ENCODE measurements at regions not wholly inside any gene's neighbourhood (a gene's known extent, or its start where the extent isn't known, plus 50 kb on each side); places are given as distances from the start of the nearest gene placed in this dataset.
"Not testable (repeated sequence)": the region's sequence is repeated elsewhere in the genome, so short reads cannot be mapped to it uniquely, and the experiment has no call there.

GRCh38 chr3:187807086-187807862, 62.0 kb upstream of the BCL6 start:
- Histone ChIP-seq H3K27me3 (ENCODE audit: control insufficient read depth, insufficient read depth, low read length) (no peaks in the 10 kb centered on the region), H3K4me3 (ENCODE audit: low read length) (no peak overlapping the region), H3K36me3 (ENCODE audit: control insufficient read depth, low read depth, low read length) (no peaks in the 10 kb centered on the region), H3K27ac (ENCODE audit: low read length) (no peak overlapping the region), H3K9ac (ENCODE audit: low read length) (no peak overlapping the region), H3K4me1 (ENCODE audit: control insufficient read depth, low read depth, low read length) (peaks cover 12% of the 10 kb centered on the region), H3K9me3 (ENCODE audit: control insufficient read depth, low read depth, low read length) (no peaks in the 10 kb centered on the region)

- H3K4me3 ChIP-seq (ENCODE audit: low read length), result no peak overlapping the region
- peaks cover 12% of the 10 kb centered on the region for H3K4me1 ChIP-seq (ENCODE audit: control insufficient read depth, low read depth, low read length)
- no peaks in the 10 kb centered on the region for H3K36me3 ChIP-seq (ENCODE audit: control insufficient read depth, low read depth, low read length)
- no peak overlapping the region for H3K27ac ChIP-seq (ENCODE audit: low read length)
- no peaks in the 10 kb centered on the region for H3K9me3 ChIP-seq (ENCODE audit: control insufficient read depth, low read depth, low read length)
- H3K27me3 ChIP-seq (ENCODE audit: control insufficient read depth, insufficient read depth, low read length), result no peaks in the 10 kb centered on the region
- no peak overlapping the region for H3K9ac ChIP-seq (ENCODE audit: low read length)
Observed at GRCh38 chr3:187808527-187808895, 63.2 kb upstream of the BCL6 start.

DNA sequence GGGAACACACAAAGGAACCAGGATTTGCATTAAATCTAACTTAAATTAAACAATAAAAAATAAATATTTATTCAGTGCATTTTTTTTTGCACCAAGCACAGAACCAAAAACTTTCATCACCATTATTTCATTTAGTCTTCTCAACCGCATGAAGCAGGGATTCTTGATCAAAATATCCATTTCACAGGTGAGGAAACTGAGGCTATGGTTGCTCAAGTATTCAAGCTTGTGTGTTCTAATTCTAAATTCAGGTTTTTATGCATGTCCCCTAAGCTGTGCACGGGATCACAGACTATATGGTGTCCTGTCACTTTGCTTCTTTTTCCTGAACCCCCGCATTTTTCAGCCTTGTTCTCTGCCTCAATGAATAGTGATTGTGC, 64.3 kb upstream of the BCL6 start:
- Histone ChIP-seq H3K9ac (ENCODE audit: low read length) (no peak overlapping the region), H3K36me3 (ENCODE audit: control insufficient read depth, low read depth, low read length) (no peaks in the 10 kb centered on the region), H3K4me1 (ENCODE audit: control insufficient read depth, low read depth, low read length) (peaks cover 9% of the 10 kb centered on the region), H3K4me3 (ENCODE audit: low read length) (no peak overlapping the region), H3K27me3 (ENCODE audit: control insufficient read depth, insufficient read depth, low read length) (no peaks in the 10 kb centered on the region), H3K9me3 (ENCODE audit: control insufficient read depth, low read depth, low read length) (no peaks in the 10 kb centered on the region), H3K27ac (ENCODE audit: low read length) (no peak overlapping the region)

- H3K4me1 ChIP-seq (ENCODE audit: control insufficient read depth, low read depth, low read length), result peaks cover 7% of the 10 kb centered on the region
- H3K36me3 ChIP-seq (ENCODE audit: control insufficient read depth, low read depth, low read length), result no peaks in the 10 kb centered on the region
- no peaks in the 10 kb centered on the region for H3K27me3 ChIP-seq (ENCODE audit: control insufficient read depth, insufficient read depth, low read length)
- no peak overlapping the region for H3K9ac ChIP-seq (ENCODE audit: low read length)
- no peaks in the 10 kb centered on the region for H3K9me3 ChIP-seq (ENCODE audit: control insufficient read depth, low read depth, low read length)
- H3K4me3 ChIP-seq (ENCODE audit: low read length), result no peak overlapping the region
- no peak overlapping the region for H3K27ac ChIP-seq (ENCODE audit: low read length)
Observed at GRCh38 chr3:187810021-187810446, 64.8 kb upstream of the BCL6 start.

- H3K9me3 ChIP-seq (ENCODE audit: control insufficient read depth, low read depth, low read length), result no peaks in the 10 kb centered on the region
- H3K4me3 ChIP-seq (ENCODE audit: low read length), result no peak overlapping the region
- no peaks in the 10 kb centered on the region for H3K36me3 ChIP-seq (ENCODE audit: control insufficient read depth, low read depth, low read length)
- H3K4me1 ChIP-seq (ENCODE audit: control insufficient read depth, low read depth, low read length), result peaks cover 7% of the 10 kb centered on the region
- no peaks in the 10 kb centered on the region for H3K27me3 ChIP-seq (ENCODE audit: control insufficient read depth, insufficient read depth, low read length)
- no peak overlapping the region for H3K27ac ChIP-seq (ENCODE audit: low read length)
- H3K9ac ChIP-seq (ENCODE audit: low read length), result no peak overlapping the region
Observed at GRCh38 chr3:187811585-187812250, 66.5 kb upstream of the BCL6 start.

DNA sequence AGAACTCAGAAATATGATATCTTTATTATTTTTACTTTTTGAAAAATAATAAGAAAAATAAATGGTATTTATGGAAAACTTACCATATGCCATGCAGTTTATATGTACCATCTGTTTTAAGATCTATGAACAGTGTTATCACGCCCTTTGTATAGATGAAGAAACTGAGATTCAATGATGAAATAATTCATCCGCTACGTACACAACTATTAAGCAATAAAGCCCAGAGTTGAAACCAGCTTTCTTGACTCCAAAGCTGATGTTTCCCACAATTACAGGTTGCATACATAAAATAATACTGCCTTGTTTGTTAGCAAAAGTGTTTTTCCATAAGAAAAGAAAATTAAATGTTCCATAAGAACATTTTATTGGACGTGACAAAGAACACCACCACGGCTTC, 67.2 kb upstream of the BCL6 start:
- Histone ChIP-seq H3K4me1 (ENCODE audit: control insufficient read depth, low read depth, low read length) (peaks cover 7% of the 10 kb centered on the region), H3K27ac (ENCODE audit: low read length) (no peak overlapping the region), H3K4me3 (ENCODE audit: low read length) (no peak overlapping the region), H3K9ac (ENCODE audit: low read length) (no peak overlapping the region), H3K27me3 (ENCODE audit: control insufficient read depth, insufficient read depth, low read length) (no peaks in the 10 kb centered on the region), H3K9me3 (ENCODE audit: control insufficient read depth, low read depth, low read length) (no peaks in the 10 kb centered on the region), H3K36me3 (ENCODE audit: control insufficient read depth, low read depth, low read length) (no peaks in the 10 kb centered on the region)

DNA sequence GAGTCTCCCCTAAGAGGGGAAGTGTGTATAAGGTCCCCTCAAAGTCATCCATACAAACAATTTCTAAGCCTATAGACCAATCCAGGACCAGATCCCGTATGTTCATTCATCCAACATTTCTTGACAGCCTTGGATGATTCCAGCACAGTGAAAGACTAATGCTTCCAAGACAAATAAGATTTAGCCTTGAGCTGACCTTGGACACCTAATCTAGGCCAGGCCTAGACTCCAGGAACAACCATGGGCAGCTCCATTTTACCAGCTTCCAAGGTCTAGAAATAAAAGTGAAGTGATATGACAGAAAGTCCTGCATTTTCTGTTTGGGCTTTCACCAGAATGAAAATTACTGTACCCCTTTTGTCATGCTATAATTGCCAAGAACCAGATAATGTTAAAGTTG, 67.9 kb upstream of the BCL6 start:
- no peaks in the 10 kb centered on the region for H3K27me3 ChIP-seq (ENCODE audit: control insufficient read depth, insufficient read depth, low read length)
- peaks cover 7% of the 10 kb centered on the region for H3K4me1 ChIP-seq (ENCODE audit: control insufficient read depth, low read depth, low read length)
- no peaks in the 10 kb centered on the region for H3K36me3 ChIP-seq (ENCODE audit: control insufficient read depth, low read depth, low read length)
- no peak overlapping the region for H3K4me3 ChIP-seq (ENCODE audit: low read length)
- no peaks in the 10 kb centered on the region for H3K9me3 ChIP-seq (ENCODE audit: control insufficient read depth, low read depth, low read length)
- no peak overlapping the region for H3K9ac ChIP-seq (ENCODE audit: low read length)
- H3K27ac ChIP-seq (ENCODE audit: low read length), result no peak overlapping the region

- H3K4me1 ChIP-seq (ENCODE audit: control insufficient read depth, low read depth, low read length); H3K27me3 ChIP-seq (ENCODE audit: control insufficient read depth, insufficient read depth, low read length); H3K9me3 ChIP-seq (ENCODE audit: control insufficient read depth, low read depth, low read length); H3K27ac ChIP-seq (ENCODE audit: low read length); H3K4me3 ChIP-seq (ENCODE audit: low read length); H3K9ac ChIP-seq (ENCODE audit: low read length); H3K36me3 ChIP-seq (ENCODE audit: control insufficient read depth, low read depth, low read length): not testable (repeated sequence)
Observed at GRCh38 chr3:187817766-187818165, 72.5 kb upstream of the BCL6 start.

DNA sequence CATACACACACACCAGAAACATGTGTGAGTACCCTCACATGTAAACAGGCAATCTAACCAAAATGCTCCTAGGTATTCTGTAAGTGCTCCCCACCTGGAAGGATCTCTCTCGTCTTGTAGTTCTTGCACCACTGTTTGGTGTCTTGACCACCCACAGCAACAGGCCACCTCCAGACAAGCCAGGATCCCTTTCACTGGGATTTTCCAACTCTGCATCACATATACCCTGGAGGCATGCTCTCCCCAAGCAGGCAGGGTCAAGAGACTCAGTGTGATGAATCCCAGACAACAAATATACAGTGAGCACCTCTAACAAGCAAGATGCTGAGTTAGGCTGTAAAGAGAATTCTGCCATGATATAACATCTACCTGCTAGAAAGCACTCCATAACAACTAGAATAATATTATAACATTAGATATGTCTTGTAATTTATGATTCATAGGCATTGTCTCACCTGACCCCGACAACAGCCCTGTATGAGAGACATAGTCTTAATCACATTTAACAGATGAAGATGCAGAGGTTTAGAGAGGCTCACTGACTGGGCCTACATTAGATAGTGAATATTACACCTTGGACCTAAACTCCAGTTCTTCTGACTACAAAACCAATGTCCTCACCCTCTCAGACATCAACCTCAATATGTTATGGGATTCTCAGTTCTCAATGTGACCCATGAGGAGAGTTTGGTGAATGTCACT, 76.5 kb upstream of the BCL6 start:
- Histone ChIP-seq H3K4me1 (ENCODE audit: control insufficient read depth, low read depth, low read length) (no peaks in the 10 kb centered on the region), H3K4me3 (ENCODE audit: low read length) (no peak overlapping the region), H3K9ac (ENCODE audit: low read length) (no peak overlapping the region), H3K27ac (ENCODE audit: low read length) (no peak overlapping the region), H3K36me3 (ENCODE audit: control insufficient read depth, low read depth, low read length) (no peaks in the 10 kb centered on the region), H3K9me3 (ENCODE audit: control insufficient read depth, low read depth, low read length) (no peaks in the 10 kb centered on the region), H3K27me3 (ENCODE audit: control insufficient read depth, insufficient read depth, low read length) (no peaks in the 10 kb centered on the region)

DNA sequence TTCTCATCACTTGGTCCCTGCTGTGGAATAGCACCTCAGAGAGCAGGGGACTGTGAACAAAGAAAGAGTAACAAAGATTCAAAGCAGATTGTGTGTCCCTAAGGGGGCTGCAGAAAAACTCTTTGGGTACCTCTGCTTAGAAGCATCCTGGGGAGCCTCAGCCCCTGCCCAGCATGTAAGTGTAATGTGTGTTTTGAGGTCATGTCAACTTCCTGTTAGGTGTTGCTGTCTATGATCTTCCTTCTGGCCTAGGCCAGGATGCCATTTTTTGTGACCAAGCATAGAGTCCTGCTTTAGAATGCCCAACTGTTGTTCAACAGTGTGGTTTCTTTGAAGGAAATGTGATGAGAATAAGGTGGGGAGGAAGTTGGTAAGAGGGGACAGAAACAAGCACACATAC, 77.1 kb upstream of the BCL6 start:
- Histone ChIP-seq H3K9me3 (ENCODE audit: control insufficient read depth, low read depth, low read length) (no peaks in the 10 kb centered on the region), H3K9ac (ENCODE audit: low read length) (no peak overlapping the region), H3K36me3 (ENCODE audit: control insufficient read depth, low read depth, low read length) (no peaks in the 10 kb centered on the region), H3K27me3 (ENCODE audit: control insufficient read depth, insufficient read depth, low read length) (no peaks in the 10 kb centered on the region), H3K27ac (ENCODE audit: low read length) (no peak overlapping the region), H3K4me1 (ENCODE audit: control insufficient read depth, low read depth, low read length) (no peaks in the 10 kb centered on the region), H3K4me3 (ENCODE audit: low read length) (no peak overlapping the region)

DNA sequence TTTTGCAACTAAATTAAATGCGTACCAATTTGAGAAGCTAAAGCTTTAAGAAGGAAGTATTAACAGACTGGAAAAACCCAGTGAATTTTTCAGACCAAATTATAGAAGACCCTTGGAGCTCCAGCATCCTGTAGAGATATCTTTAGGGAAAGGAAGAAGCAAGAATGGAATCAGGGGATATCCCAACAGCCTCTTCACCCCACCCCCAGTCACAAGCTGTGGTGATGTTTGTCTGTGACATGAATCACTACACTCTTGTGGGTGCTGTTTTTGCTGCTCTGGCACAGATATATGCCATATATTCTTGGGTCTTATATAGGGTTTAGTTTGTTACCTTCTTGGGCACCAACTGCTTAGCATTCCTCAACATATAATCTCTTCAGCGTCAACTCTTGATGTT, 78.5 kb upstream of the BCL6 start:
- H3K27ac ChIP-seq (ENCODE audit: low read length), result no peak overlapping the region
- H3K9ac ChIP-seq (ENCODE audit: low read length), result no peak overlapping the region
- H3K9me3 ChIP-seq (ENCODE audit: control insufficient read depth, low read depth, low read length), result no peaks in the 10 kb centered on the region
- no peaks in the 10 kb centered on the region for H3K4me1 ChIP-seq (ENCODE audit: control insufficient read depth, low read depth, low read length)
- H3K36me3 ChIP-seq (ENCODE audit: control insufficient read depth, low read depth, low read length), result no peaks in the 10 kb centered on the region
- no peak overlapping the region for H3K4me3 ChIP-seq (ENCODE audit: low read length)
- no peaks in the 10 kb centered on the region for H3K27me3 ChIP-seq (ENCODE audit: control insufficient read depth, insufficient read depth, low read length)
